ENCODE measurements at regions not wholly inside any gene's neighbourhood (a gene's known extent, or its start where the extent isn't known, plus 50 kb on each side); places are given as distances from the start of the nearest gene placed in this dataset.
A peak's percentile ranks its signal among the peaks of the same experiment; 100 is the strongest.
"Not testable (repeated sequence)": the region's sequence is repeated elsewhere in the genome, so short reads cannot be mapped to it uniquely, and the experiment has no call there.

- TF ChIP-seq CTCF (IDR thresholded peaks at IDR 0.05; ENCODE audit: insufficient read depth, low read length) = no peak
- no peak overlapping the region for H3K4me3 ChIP-seq (ENCODE audit: low read depth, low read length)
- DNase-seq (ENCODE audit: low read depth) = no peak
Measured at GRCh38 chr1:93757256-93758036, 75.8 kb upstream of the BCAR3 start.

- no peak for TF ChIP-seq CTCF (IDR thresholded peaks at IDR 0.05; ENCODE audit: insufficient read depth, low read length)
- DNase-seq (ENCODE audit: low read depth) = peak; percentile 48
- no peak overlapping the region for H3K4me3 ChIP-seq (ENCODE audit: low read depth, low read length)
Measured at GRCh38 chr1:93756657-93757056, 75.0 kb upstream of the BCAR3 start.

GRCh38 chr1:93755251-93755715, 73.6 kb upstream of the BCAR3 start:
- H3K4me3 ChIP-seq (ENCODE audit: low read depth, low read length) = not testable (repeated sequence)

GRCh38 chr1:93753791-93754763, 72.4 kb upstream of the BCAR3 start:
- peak; percentile 34 for TF ChIP-seq CTCF (IDR thresholded peaks at IDR 0.05; ENCODE audit: insufficient read depth, low read length)
- no peak overlapping the region for H3K4me3 ChIP-seq (ENCODE audit: low read depth, low read length)
- peak; percentile 100 for DNase-seq (ENCODE audit: low read depth)

More at GRCh38 chr1:93755251-93755715, 73.6 kb upstream of the BCAR3 start:
- DNase-seq (ENCODE audit: low read depth) = not testable (repeated sequence)

- DNase-seq (ENCODE audit: low read depth) = no peak
- H3K4me3 ChIP-seq (ENCODE audit: low read depth, low read length) = no peak overlapping the region
- TF ChIP-seq CTCF (IDR thresholded peaks at IDR 0.05; ENCODE audit: insufficient read depth, low read length) = no peak
Measured at GRCh38 chr1:93751377-93752250, 70.0 kb upstream of the BCAR3 start.

GRCh38 chr1:93750955-93751354, 69.3 kb upstream of the BCAR3 start:
- no peak overlapping the region for H3K4me3 ChIP-seq (ENCODE audit: low read depth, low read length)
- no peak for DNase-seq (ENCODE audit: low read depth)
- TF ChIP-seq CTCF (IDR thresholded peaks at IDR 0.05; ENCODE audit: insufficient read depth, low read length) = no peak
